Upper lobe of left lung (tissue), 6 donors: ENCODE measurements at regions not wholly inside any gene's neighbourhood (a gene's known extent, or its start where the extent isn't known, plus 50 kb on each side); places are given as distances from the start of the nearest gene placed in this dataset.

Experiments used
- ATAC-seq, 2 donors: fragments of 200-7000 bp; cut with Tn5 transposase; one replicate each; pipeline ENCODE4 v1.9.1; 2022; ENCODE audit warnings: mild to moderate bottlenecking in 2 of 2, moderate library complexity in 2 of 2; ENCODE audit not compliant: low FRiP score in 2 of 2
- DNase-seq, 2 donors: peaks; one replicate each; pipeline ENCODE4 v3.0.0-alpha.2; 2019 to 2020
- H3K27ac ChIP-seq, 4 donors: fragments of 200-600 bp; sonication (generic); one replicate each; pipeline ENCODE4 v1.5.1; 2016 to 2019
- H3K27me3 ChIP-seq, 4 donors: fragments of 200-600 bp; sonication (generic); one replicate each; pipeline ENCODE4 v1.5.1; 2017 to 2019
- H3K36me3 ChIP-seq, 4 donors: fragments of 200-600 bp; sonication (generic); one replicate each; pipeline ENCODE4 v1.5.1; 2016 to 2019
- H3K4me1 ChIP-seq, 4 donors: fragments of 200-600 bp; sonication (generic); one replicate each; pipeline ENCODE4 v1.5.1; 2018 to 2019
- H3K4me3 ChIP-seq, 4 donors: fragments of 200-600 bp; sonication (generic); one replicate each; pipeline ENCODE4 v1.5.1; 2017 to 2019; ENCODE audit warnings: mild to moderate bottlenecking in 2 of 4, moderate library complexity in 1 of 4
- H3K9me3 ChIP-seq, 4 donors: fragments of 200-600 bp; sonication (generic); one replicate each; pipeline ENCODE4 v1.5.1; 2018 to 2019
- EP300 ChIP-seq, 4 donors: sonication (generic); formaldehyde crosslinking; IDR thresholded peaks; one replicate each; pipeline ENCODE4 v1.5.1; 2017; ENCODE audit warnings: antibody characterized with exemption in 4 of 4, control low read depth in 2 of 4
- POLR2A ChIP-seq, 4 donors: fragments of 450-650 bp; IDR thresholded peaks; one replicate each; pipeline ENCODE4 v1.5.1; 2016 to 2017; ENCODE audit warnings: antibody characterized with exemption in 4 of 4, mild to moderate bottlenecking in 2 of 4
- POLR2AphosphoS5 ChIP-seq, 2 donors: sonication (generic); formaldehyde crosslinking; IDR thresholded peaks; one replicate each; pipeline ENCODE4 v1.5.1; 2017; ENCODE audit warnings: antibody characterized with exemption in 2 of 2
- WGBS, 2 donors: methylation state at CpG; one replicate each; pipeline ENCODE4 v1.1.5; 2017 to 2018; 5-methylcytosine and 5-hydroxymethylcytosine counted together
- TF ChIP-seq, protein P1 (sequence below), 6 experiments: fragments of 450-650 bp in 4 of 6; fragments of 200-600 bp in 2 of 6; sonication (generic) in 2 of 6; IDR thresholded peaks; one replicate each; pipeline ENCODE4 v1.5.1; 2016 to 2019; ENCODE audit warnings: antibody characterized with exemption in 6 of 6
- donor health status: DM: no; HTN: no; CAD: no; lungs with moderate emphysema.
- donor health status: DM: no; HTN: yes; CAD: no; lungs with severe emphysema.

DNA sequence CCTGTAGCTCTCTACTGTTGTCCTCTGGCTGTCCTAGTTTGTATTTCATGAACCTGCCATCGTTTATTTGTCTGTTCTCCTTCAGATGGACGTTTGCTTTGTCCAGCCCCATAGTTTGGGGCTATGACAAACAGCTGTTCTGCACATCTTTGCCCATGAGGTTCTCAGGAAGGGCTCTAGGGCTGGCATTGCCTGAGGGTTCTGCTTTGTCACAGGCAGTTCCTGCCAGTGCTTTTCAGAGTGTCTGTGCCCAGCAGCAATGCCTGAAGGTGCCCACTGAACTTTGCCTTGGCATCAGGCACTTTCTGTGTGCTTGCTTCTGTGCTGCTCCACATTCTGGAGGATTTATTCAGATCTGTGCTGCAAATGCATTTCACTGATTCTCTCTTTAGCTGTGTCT is 361.3 kb downstream of the TMEM121 start:
- 14 to 17% methylated on average over 2 of the region's 2 CpGs for WGBS, 2 donors
- ATAC-seq, result no peak
- H3K4me1 ChIP-seq, result no peaks in the 10 kb centered on the region
- H3K4me3 ChIP-seq, result no peak overlapping the region
- no peaks in the 10 kb centered on the region for H3K27me3 ChIP-seq
- H3K27ac ChIP-seq, result no peak overlapping the region
- no peak for DNase-seq
- no peaks in the 10 kb centered on the region for H3K36me3 ChIP-seq
- TF ChIP-seq, protein P1, sequence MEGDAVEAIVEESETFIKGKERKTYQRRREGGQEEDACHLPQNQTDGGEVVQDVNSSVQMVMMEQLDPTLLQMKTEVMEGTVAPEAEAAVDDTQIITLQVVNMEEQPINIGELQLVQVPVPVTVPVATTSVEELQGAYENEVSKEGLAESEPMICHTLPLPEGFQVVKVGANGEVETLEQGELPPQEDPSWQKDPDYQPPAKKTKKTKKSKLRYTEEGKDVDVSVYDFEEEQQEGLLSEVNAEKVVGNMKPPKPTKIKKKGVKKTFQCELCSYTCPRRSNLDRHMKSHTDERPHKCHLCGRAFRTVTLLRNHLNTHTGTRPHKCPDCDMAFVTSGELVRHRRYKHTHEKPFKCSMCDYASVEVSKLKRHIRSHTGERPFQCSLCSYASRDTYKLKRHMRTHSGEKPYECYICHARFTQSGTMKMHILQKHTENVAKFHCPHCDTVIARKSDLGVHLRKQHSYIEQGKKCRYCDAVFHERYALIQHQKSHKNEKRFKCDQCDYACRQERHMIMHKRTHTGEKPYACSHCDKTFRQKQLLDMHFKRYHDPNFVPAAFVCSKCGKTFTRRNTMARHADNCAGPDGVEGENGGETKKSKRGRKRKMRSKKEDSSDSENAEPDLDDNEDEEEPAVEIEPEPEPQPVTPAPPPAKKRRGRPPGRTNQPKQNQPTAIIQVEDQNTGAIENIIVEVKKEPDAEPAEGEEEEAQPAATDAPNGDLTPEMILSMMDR (IDR thresholded peaks at IDR 0.05), result no peak
- TF ChIP-seq POLR2AphosphoS5 (IDR thresholded peaks at IDR 0.05) (no peak), EP300 (IDR thresholded peaks at IDR 0.05) (no peak), POLR2A (IDR thresholded peaks at IDR 0.05) (no peak)
- no peaks in the 10 kb centered on the region for H3K9me3 ChIP-seq

DNA sequence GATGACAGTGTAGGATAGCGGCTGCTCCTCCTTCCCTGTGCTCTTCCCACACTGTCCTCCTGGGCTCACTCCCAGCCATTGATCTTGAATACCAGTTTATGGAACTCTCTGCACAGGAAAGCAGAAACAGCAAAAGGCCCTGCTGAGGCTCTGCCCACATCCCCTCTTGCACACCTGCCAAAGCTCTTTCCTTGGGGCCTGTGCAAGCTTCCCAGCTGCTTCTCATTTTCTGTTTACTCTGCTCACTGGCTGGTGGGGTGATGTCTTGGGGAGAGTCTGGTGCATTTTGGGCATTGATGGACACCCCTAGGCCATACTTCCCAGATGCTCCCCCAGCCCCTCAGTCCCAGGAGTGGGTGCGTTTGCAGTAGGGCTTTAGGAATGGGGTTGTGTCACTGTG is 361.8 kb downstream of the TMEM121 start:
- no peaks in the 10 kb centered on the region for H3K9me3 ChIP-seq
- no peak overlapping the region for H3K4me3 ChIP-seq
- H3K27me3 ChIP-seq, result no peaks in the 10 kb centered on the region
- DNase-seq (no peak), ATAC-seq (no peak)
- WGBS, 2 donors, result 66 to 78% methylated on average over 2 of the region's 2 CpGs
- no peaks in the 10 kb centered on the region for H3K36me3 ChIP-seq
- TF ChIP-seq, protein P1 (IDR thresholded peaks at IDR 0.05), result no peak
- no peak for TF ChIP-seq POLR2AphosphoS5 (IDR thresholded peaks at IDR 0.05)
- TF ChIP-seq POLR2A (IDR thresholded peaks at IDR 0.05), result no peak
- TF ChIP-seq EP300 (IDR thresholded peaks at IDR 0.05), result no peak
- H3K4me1 ChIP-seq, result no peaks in the 10 kb centered on the region
- H3K27ac ChIP-seq, result no peak overlapping the region

DNA sequence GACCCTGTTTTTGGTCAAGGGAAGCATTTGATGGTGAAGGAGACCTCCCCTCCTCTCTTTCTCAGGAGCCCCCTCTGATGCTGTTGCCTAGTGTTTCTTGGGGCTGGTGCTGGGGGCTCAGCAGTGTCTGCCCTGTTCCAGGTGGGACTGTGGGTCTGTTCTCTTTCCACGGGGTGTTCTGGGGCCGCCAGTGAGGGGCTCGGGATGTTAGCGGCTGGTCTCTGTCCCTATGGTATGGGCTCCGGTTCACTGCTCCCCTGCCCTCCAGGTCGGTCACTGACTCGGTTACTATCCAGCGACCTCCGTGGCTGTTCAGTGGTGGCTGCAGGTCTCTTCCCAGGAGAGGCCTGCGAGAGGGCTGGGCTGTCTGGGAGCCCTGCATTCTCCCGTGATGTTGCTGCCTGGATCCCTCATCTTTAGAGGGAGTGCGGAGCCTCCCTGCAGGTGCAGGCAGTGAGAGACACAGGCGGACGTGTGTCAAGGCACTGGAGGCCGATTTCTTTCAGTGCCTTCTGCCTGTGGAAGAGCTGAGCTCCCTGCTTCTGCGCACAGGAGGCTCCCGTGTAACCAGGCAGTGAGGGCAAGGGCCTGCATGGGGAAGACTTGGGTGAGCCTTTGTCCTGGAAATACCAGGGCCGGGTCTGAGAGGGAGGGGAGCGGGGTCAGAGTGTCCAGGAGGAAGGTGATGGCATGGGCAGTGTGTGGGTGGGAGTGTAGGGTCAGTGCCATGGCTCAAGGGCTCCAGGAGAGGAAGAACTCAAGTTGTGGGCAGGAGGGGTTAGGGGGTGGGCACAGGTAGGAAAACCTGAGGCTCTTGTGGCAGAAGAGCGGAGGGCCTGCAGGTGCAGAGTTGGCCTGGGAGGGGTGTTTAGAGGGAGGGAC is 362.6 kb downstream of the TMEM121 start:
- 69 to 74% methylated on average over 10 to 11 of the region's 20 CpGs for WGBS, 2 donors
- H3K4me3 ChIP-seq, result no peak overlapping the region

DNA sequence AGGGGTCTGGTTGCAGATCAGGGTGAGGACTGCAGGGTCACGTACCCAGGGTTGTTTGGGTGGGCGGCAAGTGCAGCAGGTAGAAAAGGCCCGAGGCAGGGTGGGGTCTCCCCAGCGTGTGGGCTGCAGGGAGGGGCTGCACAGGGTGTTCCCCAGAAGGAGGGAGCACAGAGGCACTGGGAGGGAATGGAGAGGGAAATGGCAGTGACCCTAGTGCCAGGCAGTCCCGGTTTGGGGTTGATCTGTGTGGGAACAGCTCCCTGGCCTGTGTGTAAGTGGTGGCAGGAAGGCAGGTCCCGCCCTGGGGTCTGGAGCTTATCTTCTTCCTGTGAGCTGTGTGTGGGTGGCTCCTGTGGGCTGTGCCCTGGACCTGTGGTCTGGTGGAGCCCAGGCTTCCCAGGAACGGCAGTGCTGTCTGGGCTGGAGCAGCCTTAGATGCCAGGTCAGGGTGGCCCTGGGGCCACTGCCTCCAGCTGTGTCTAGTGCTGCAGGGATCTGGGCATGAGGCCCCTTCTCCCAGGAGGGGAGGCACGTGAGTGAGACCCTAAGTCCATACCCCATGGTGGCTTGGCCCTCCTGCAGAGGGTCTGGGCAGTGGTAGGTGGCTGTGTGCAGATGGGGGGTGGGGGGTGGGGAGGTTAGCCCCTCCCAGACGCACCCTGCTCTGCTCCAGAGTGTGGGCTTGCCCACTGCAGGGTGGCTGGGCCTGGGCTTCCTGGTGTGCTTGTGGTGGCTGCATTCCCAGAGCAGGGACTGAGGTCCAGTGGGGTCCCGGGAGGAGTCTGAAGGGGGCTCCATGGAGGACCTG is 363.5 kb downstream of the TMEM121 start:
- H3K27ac ChIP-seq, result no peak overlapping the region
- no peaks in the 10 kb centered on the region for H3K27me3 ChIP-seq
- no peak overlapping the region for H3K4me3 ChIP-seq
- WGBS, 2 donors, result 51 to 63% methylated on average over 6 to 8 of the region's 10 CpGs
- H3K4me1 ChIP-seq, result no peaks in the 10 kb centered on the region
- peak in 1 of 2 donors; percentile 2 for ATAC-seq
- peak; percentile 12 to 35 for DNase-seq
- no peaks in the 10 kb centered on the region for H3K36me3 ChIP-seq
- TF ChIP-seq POLR2A (IDR thresholded peaks at IDR 0.05), result no peak
- no peak for TF ChIP-seq POLR2AphosphoS5 (IDR thresholded peaks at IDR 0.05)
- TF ChIP-seq, protein P1 (IDR thresholded peaks at IDR 0.05), result no peak
- H3K9me3 ChIP-seq, result no peaks in the 10 kb centered on the region

More for the DNA sequence above, 362.6 kb downstream of the TMEM121 start:
- Histone ChIP-seq H3K4me1 (no peaks in the 10 kb centered on the region), H3K27ac (no peak overlapping the region), H3K36me3 (no peaks in the 10 kb centered on the region), H3K9me3 (no peaks in the 10 kb centered on the region), H3K27me3 (no peaks in the 10 kb centered on the region)
- DNase-seq, result peak; percentile 12 to 25
- TF ChIP-seq POLR2AphosphoS5 (IDR thresholded peaks at IDR 0.05) (no peak), POLR2A (IDR thresholded peaks at IDR 0.05) (no peak), EP300 (IDR thresholded peaks at IDR 0.05) (no peak)
- TF ChIP-seq, protein P1 (IDR thresholded peaks at IDR 0.05), result no peak
- peak in 1 of 2 donors; percentile 4 for ATAC-seq
